ENCODE measurements at regions not wholly inside any gene's neighbourhood (a gene's known extent, or its start where the extent isn't known, plus 50 kb on each side); places are given as distances from the start of the nearest gene placed in this dataset.

GRCh38 chr2:40548521-40548920, 96.6 kb upstream of the SLC8A1 start:
- DNase-seq (ENCODE audit: low spot score): no peak
- H3K9me3 Mint-ChIP-seq: no peaks in the 10 kb centered on the region
- H3K4me3 Mint-ChIP-seq: no peak overlapping the region
- no peaks in the 10 kb centered on the region for H3K36me3 Mint-ChIP-seq (ENCODE audit: low read depth)
- H3K4me1 Mint-ChIP-seq (ENCODE audit: low read depth): no peaks in the 10 kb centered on the region
- H3K27me3 Mint-ChIP-seq (ENCODE audit: low read depth): peaks cover 8% of the 10 kb centered on the region
- H3K27ac Mint-ChIP-seq: no peak overlapping the region

- peaks cover 9% of the 10 kb centered on the region for H3K27me3 Mint-ChIP-seq (ENCODE audit: low read depth)
- no peak for DNase-seq (ENCODE audit: low spot score)
- H3K4me1 Mint-ChIP-seq (ENCODE audit: low read depth): no peaks in the 10 kb centered on the region
- no peaks in the 10 kb centered on the region for H3K9me3 Mint-ChIP-seq
- no peaks in the 10 kb centered on the region for H3K36me3 Mint-ChIP-seq (ENCODE audit: low read depth)
- H3K27ac Mint-ChIP-seq: no peak overlapping the region
- H3K4me3 Mint-ChIP-seq: no peak overlapping the region
Measured at GRCh38 chr2:40550085-40550484, 98.2 kb upstream of the SLC8A1 start.

GRCh38 chr2:40551081-40551480, 99.2 kb upstream of the SLC8A1 start:
- no peaks in the 10 kb centered on the region for H3K4me1 Mint-ChIP-seq (ENCODE audit: low read depth)
- no peak for DNase-seq (ENCODE audit: low spot score)
- H3K27me3 Mint-ChIP-seq (ENCODE audit: low read depth): peaks cover 9% of the 10 kb centered on the region
- no peak overlapping the region for H3K27ac Mint-ChIP-seq
- H3K36me3 Mint-ChIP-seq (ENCODE audit: low read depth): no peaks in the 10 kb centered on the region
- H3K9me3 Mint-ChIP-seq: no peaks in the 10 kb centered on the region
- no peak overlapping the region for H3K4me3 Mint-ChIP-seq

- H3K9me3 Mint-ChIP-seq: no peaks in the 10 kb centered on the region
- H3K27ac Mint-ChIP-seq: no peak overlapping the region
- no peaks in the 10 kb centered on the region for H3K36me3 Mint-ChIP-seq (ENCODE audit: low read depth)
- H3K27me3 Mint-ChIP-seq (ENCODE audit: low read depth): peaks cover 9% of the 10 kb centered on the region
- H3K4me1 Mint-ChIP-seq (ENCODE audit: low read depth): no peaks in the 10 kb centered on the region
- no peak overlapping the region for H3K4me3 Mint-ChIP-seq
- DNase-seq (ENCODE audit: low spot score): peak; percentile 44
Measured at GRCh38 chr2:40554665-40555294, 102.9 kb upstream of the SLC8A1 start.

- no peaks in the 10 kb centered on the region for H3K36me3 Mint-ChIP-seq (ENCODE audit: low read depth)
- peaks cover 9% of the 10 kb centered on the region for H3K27me3 Mint-ChIP-seq (ENCODE audit: low read depth)
- no peaks in the 10 kb centered on the region for H3K4me1 Mint-ChIP-seq (ENCODE audit: low read depth)
- DNase-seq (ENCODE audit: low spot score): no peak
- H3K27ac Mint-ChIP-seq: no peak overlapping the region
- no peak overlapping the region for H3K4me3 Mint-ChIP-seq
- no peaks in the 10 kb centered on the region for H3K9me3 Mint-ChIP-seq
Measured at GRCh38 chr2:40556293-40556692, 104.4 kb upstream of the SLC8A1 start.

GRCh38 chr2:40556739-40557138, 104.8 kb upstream of the SLC8A1 start:
- H3K27me3 Mint-ChIP-seq (ENCODE audit: low read depth): peaks cover 8% of the 10 kb centered on the region
- H3K4me3 Mint-ChIP-seq: no peak overlapping the region
- H3K27ac Mint-ChIP-seq: no peak overlapping the region
- no peaks in the 10 kb centered on the region for H3K9me3 Mint-ChIP-seq
- H3K36me3 Mint-ChIP-seq (ENCODE audit: low read depth): no peaks in the 10 kb centered on the region
- no peak for DNase-seq (ENCODE audit: low spot score)
- no peaks in the 10 kb centered on the region for H3K4me1 Mint-ChIP-seq (ENCODE audit: low read depth)

- Mint-ChIP-seq H3K27ac (no peak overlapping the region), H3K4me1 (ENCODE audit: low read depth) (no peaks in the 10 kb centered on the region), H3K9me3 (no peaks in the 10 kb centered on the region), H3K36me3 (ENCODE audit: low read depth) (no peaks in the 10 kb centered on the region), H3K4me3 (no peak overlapping the region), H3K27me3 (ENCODE audit: low read depth) (no peaks in the 10 kb centered on the region)
- no peak for DNase-seq (ENCODE audit: low spot score)
Measured at GRCh38 chr2:40558761-40559160, 106.9 kb upstream of the SLC8A1 start.

- Mint-ChIP-seq H3K4me3 (no peak overlapping the region), H3K27me3 (ENCODE audit: low read depth) (no peaks in the 10 kb centered on the region), H3K27ac (no peak overlapping the region), H3K9me3 (no peaks in the 10 kb centered on the region), H3K36me3 (ENCODE audit: low read depth) (no peaks in the 10 kb centered on the region), H3K4me1 (ENCODE audit: low read depth) (no peaks in the 10 kb centered on the region)
- DNase-seq (ENCODE audit: low spot score): no peak
Measured at GRCh38 chr2:40559175-40559574, 107.3 kb upstream of the SLC8A1 start.

- no peaks in the 10 kb centered on the region for H3K36me3 Mint-ChIP-seq (ENCODE audit: low read depth)
- H3K4me3 Mint-ChIP-seq: no peak overlapping the region
- H3K27me3 Mint-ChIP-seq (ENCODE audit: low read depth): no peaks in the 10 kb centered on the region
- H3K9me3 Mint-ChIP-seq: no peaks in the 10 kb centered on the region
- no peak for DNase-seq (ENCODE audit: low spot score)
- H3K27ac Mint-ChIP-seq: no peak overlapping the region
- H3K4me1 Mint-ChIP-seq (ENCODE audit: low read depth): no peaks in the 10 kb centered on the region
Measured at GRCh38 chr2:40564184-40564583, 112.3 kb upstream of the SLC8A1 start.

- Mint-ChIP-seq H3K4me3 (no peak overlapping the region), H3K27ac (no peak overlapping the region), H3K36me3 (ENCODE audit: low read depth) (no peaks in the 10 kb centered on the region), H3K4me1 (ENCODE audit: low read depth) (no peaks in the 10 kb centered on the region), H3K27me3 (ENCODE audit: low read depth) (no peaks in the 10 kb centered on the region), H3K9me3 (no peaks in the 10 kb centered on the region)
- no peak for DNase-seq (ENCODE audit: low spot score)
Measured at GRCh38 chr2:40579247-40579646, 127.4 kb upstream of the SLC8A1 start.

GRCh38 chr2:40584432-40584831, 132.5 kb upstream of the SLC8A1 start:
- no peaks in the 10 kb centered on the region for H3K36me3 Mint-ChIP-seq (ENCODE audit: low read depth)
- H3K27ac Mint-ChIP-seq: no peak overlapping the region
- H3K27me3 Mint-ChIP-seq (ENCODE audit: low read depth): no peaks in the 10 kb centered on the region
- H3K4me1 Mint-ChIP-seq (ENCODE audit: low read depth): no peaks in the 10 kb centered on the region
- DNase-seq (ENCODE audit: low spot score): no peak
- no peak overlapping the region for H3K4me3 Mint-ChIP-seq
- H3K9me3 Mint-ChIP-seq: no peaks in the 10 kb centered on the region

- Mint-ChIP-seq H3K4me3 (no peak overlapping the region), H3K9me3 (no peaks in the 10 kb centered on the region), H3K27me3 (ENCODE audit: low read depth) (no peaks in the 10 kb centered on the region), H3K36me3 (ENCODE audit: low read depth) (no peaks in the 10 kb centered on the region), H3K4me1 (ENCODE audit: low read depth) (no peaks in the 10 kb centered on the region), H3K27ac (no peak overlapping the region)
- DNase-seq (ENCODE audit: low spot score): no peak
Measured at GRCh38 chr2:40591774-40592173, 139.9 kb upstream of the SLC8A1 start.

- no peaks in the 10 kb centered on the region for H3K4me1 Mint-ChIP-seq (ENCODE audit: low read depth)
- H3K36me3 Mint-ChIP-seq (ENCODE audit: low read depth): no peaks in the 10 kb centered on the region
- no peaks in the 10 kb centered on the region for H3K27me3 Mint-ChIP-seq (ENCODE audit: low read depth)
- H3K27ac Mint-ChIP-seq: no peak overlapping the region
- no peaks in the 10 kb centered on the region for H3K9me3 Mint-ChIP-seq
- H3K4me3 Mint-ChIP-seq: no peak overlapping the region
- no peak for DNase-seq (ENCODE audit: low spot score)
Measured at GRCh38 chr2:40592218-40592617, 140.3 kb upstream of the SLC8A1 start.

- Mint-ChIP-seq H3K4me3 (no peak overlapping the region), H3K27me3 (ENCODE audit: low read depth) (no peaks in the 10 kb centered on the region), H3K9me3 (no peaks in the 10 kb centered on the region), H3K36me3 (ENCODE audit: low read depth) (no peaks in the 10 kb centered on the region), H3K27ac (no peak overlapping the region), H3K4me1 (ENCODE audit: low read depth) (no peaks in the 10 kb centered on the region)
- no peak for DNase-seq (ENCODE audit: low spot score)
Measured at GRCh38 chr2:40606862-40607261, 155.0 kb upstream of the SLC8A1 start.

GRCh38 chr2:40611196-40611595, 159.3 kb upstream of the SLC8A1 start:
- no peaks in the 10 kb centered on the region for H3K4me1 Mint-ChIP-seq (ENCODE audit: low read depth)
- H3K9me3 Mint-ChIP-seq: no peaks in the 10 kb centered on the region
- H3K4me3 Mint-ChIP-seq: no peak overlapping the region
- no peaks in the 10 kb centered on the region for H3K36me3 Mint-ChIP-seq (ENCODE audit: low read depth)
- H3K27me3 Mint-ChIP-seq (ENCODE audit: low read depth): no peaks in the 10 kb centered on the region
- no peak for DNase-seq (ENCODE audit: low spot score)
- H3K27ac Mint-ChIP-seq: no peak overlapping the region

All from T-helper 2 cell treated with Interferon-gamma antibody and Interleukin-4, amounts not matched to agents 5 μg/mL and 100 μg/mL, for 36 hours (primary cell).